Mesodermal cell (in vitro differentiated cells): ENCODE measurements at regions not wholly inside any gene's neighbourhood (a gene's known extent, or its start where the extent isn't known, plus 50 kb on each side); places are given as distances from the start of the nearest gene placed in this dataset.

ENCODE experiments used
- H3K27ac ChIP-seq: 2 replicates; pipeline ENCODE4 v1.7.0; 2013; ENCODE audit warnings: mild to moderate bottlenecking, low read depth, low read length, moderate library complexity; ENCODE audit not compliant: severe bottlenecking
- H3K36me3 ChIP-seq: 2 replicates; pipeline ENCODE4 v1.7.1; 2013; ENCODE audit warnings: mild to moderate bottlenecking, low read length, moderate library complexity; ENCODE audit not compliant: control insufficient read depth, insufficient read depth
- H3K4me1 ChIP-seq: one replicate; pipeline ENCODE4 v1.7.1; 2013; ENCODE audit warnings: mild to moderate bottlenecking, low read length; ENCODE audit not compliant: insufficient read depth, control insufficient read depth, poor library complexity, severe bottlenecking
- H3K4me3 ChIP-seq: 2 replicates; pipeline ENCODE4 v1.7.0; 2013; ENCODE audit warnings: low read length, control low read depth, mild to moderate bottlenecking; ENCODE audit not compliant: insufficient read depth, poor library complexity, severe bottlenecking; ENCODE audit errors: extremely low read depth
- H3K9me3 ChIP-seq: 2 replicates; pipeline ENCODE4 v1.7.1; 2013; ENCODE audit warnings: mild to moderate bottlenecking, low read length, moderate library complexity; ENCODE audit not compliant: control insufficient read depth
- WGBS, 2 experiments: methylation state at CpG; one replicate each; pipeline ENCODE4 v1.1.5; 2013; ENCODE audit warnings: missing lambda C conversion rate in 2 of 2; ENCODE audit not compliant: insufficient coverage in 2 of 2; 5-methylcytosine and 5-hydroxymethylcytosine counted together

DNA sequence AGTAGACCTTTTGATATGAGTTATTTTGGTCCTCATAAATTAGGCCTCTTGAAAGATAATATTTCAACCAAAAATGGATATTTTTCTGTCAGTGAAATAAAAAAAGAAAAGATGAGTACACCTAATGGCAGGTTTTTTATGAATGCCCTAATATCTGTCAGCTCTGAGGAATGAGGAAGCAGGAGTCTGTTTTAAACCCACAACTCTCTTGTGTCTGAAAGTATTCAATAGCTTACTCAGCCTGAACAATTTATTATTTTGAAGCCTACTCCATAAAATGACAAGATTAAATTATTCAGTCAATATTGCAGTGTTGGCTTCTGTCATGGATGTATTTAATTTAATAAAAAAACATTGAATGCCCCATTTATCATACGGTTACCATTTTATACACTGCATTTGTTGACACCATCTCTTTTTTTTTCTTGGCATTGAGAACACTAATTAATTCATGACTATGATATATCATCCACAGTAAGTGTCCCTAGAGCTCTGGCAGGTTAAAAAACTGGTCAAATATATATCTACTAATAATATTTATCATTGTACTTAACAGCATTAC is 548.2 kb downstream of the CBLN2 start:
- Histone ChIP-seq H3K9me3 (peaks cover 6% of the 10 kb centered on the region), H3K27ac (no peak overlapping the region), H3K4me3 (no peak overlapping the region), H3K36me3 (no peaks in the 10 kb centered on the region), H3K4me1 (no peaks in the 10 kb centered on the region)
- 89% methylated on average over 1 of the region's 1 CpG; no CpG with 5 or more reads in 1 of the 2 experiments for WGBS, 2 experiments

DNA sequence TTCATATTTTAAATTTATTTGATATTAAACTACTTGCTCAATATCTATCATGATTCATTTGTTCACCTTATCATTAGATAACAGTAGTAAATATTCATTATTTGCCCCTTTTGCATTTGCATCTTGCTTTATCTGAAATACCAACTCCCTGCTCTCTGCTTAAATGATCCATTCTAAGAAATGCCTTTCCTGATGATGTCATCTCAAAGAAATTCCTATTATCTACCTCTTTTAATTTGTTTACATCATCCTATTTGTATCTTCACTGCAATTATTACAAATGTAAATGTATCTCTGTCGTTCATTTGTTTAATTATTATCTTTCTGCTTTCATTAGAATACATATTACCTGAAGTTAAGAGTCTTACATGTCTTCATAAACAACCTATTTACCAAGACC is 549.9 kb downstream of the CBLN2 start:
- WGBS, 2 experiments = no CpG with 5 or more reads among the region's 1 CpG
- H3K4me1 ChIP-seq = no peaks in the 10 kb centered on the region
- no peak overlapping the region for H3K4me3 ChIP-seq

DNA sequence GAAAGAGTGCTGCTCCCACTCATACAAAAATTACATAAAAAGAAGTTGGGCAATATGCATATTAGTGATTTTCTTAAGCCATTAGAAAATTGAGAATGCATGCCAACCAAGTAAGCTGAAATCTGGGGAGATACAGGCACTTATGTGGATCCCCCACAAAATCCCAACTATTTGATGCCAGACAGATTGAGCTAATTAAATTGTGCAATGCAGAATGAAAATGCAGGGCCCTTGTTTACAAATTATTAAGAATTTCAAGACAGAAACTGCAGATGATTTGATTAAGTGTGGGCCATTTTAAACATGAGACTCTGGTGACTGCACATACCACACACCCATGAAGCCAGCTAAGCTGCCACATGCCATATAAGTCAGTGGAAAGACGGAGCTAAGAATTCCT is 554.5 kb downstream of the CBLN2 start:
- Histone ChIP-seq H3K4me3 (no peak overlapping the region), H3K9me3 (peaks cover 18% of the 10 kb centered on the region)
- WGBS, 2 experiments = 40% methylated on average over 1 of the region's 1 CpG; no CpG with 5 or more reads in 1 of the 2 experiments

More for the DNA sequence above, 549.9 kb downstream of the CBLN2 start:
- Histone ChIP-seq H3K27ac (no peak overlapping the region), H3K36me3 (no peaks in the 10 kb centered on the region), H3K9me3 (peaks cover 6% of the 10 kb centered on the region)

DNA sequence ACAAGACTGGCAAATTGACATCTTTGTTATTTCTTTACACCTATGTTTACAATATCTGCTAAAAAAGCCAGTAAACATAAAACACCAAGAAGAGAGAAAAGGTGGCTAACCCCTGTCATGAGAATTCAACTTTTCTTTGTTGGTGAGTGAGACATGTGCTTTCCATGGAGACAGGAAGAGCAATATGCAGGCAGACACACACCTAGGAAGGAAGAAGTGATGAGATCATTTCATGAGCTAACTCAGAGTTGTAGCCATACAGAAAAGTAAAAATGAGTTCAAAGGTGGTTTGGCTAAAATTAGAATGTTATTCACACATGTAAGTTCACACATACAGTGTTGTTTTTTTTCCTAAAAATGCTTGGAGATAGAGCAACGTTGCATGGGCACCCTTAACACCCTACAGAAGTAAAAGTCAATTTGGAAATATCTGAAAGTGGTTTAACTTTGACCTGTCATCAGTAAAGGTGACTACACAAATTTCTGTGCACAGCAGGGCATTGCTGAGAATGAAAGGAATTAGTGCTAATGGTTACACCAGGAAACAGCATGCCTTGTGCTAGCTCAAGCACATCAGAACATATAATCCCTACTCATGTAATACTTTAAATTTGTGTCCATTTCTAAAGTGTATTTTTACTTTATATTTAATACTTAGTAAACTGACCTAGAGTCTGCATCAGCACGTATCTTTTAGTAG is 557.6 kb downstream of the CBLN2 start:
- Histone ChIP-seq H3K9me3 (peaks cover 19% of the 10 kb centered on the region), H3K27ac (no peak overlapping the region), H3K4me1 (no peaks in the 10 kb centered on the region), H3K36me3 (no peaks in the 10 kb centered on the region), H3K4me3 (no peak overlapping the region)
- no CpG with 5 or more reads among the region's 2 CpGs for WGBS, 2 experiments

More for the DNA sequence above, 554.5 kb downstream of the CBLN2 start:
- no peaks in the 10 kb centered on the region for H3K4me1 ChIP-seq
- no peak overlapping the region for H3K27ac ChIP-seq
- no peaks in the 10 kb centered on the region for H3K36me3 ChIP-seq

DNA sequence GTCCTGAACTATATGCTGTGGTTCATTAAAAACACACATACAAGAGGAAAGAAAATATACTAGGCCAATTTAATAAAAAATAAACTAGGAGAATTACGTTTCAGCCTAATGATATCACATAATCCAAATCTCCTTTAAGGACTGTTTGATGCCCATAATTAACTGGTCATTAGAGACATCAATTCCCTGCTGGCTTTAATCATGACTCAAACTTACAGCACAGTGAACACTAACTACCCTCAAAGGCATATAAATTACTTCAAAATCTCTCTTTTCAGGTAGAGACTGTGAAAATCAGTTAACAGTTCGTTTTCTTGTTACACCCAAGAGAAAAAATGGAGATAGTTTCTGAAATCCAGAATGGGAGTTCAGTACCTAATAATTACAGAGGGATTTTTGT is 567.4 kb downstream of the CBLN2 start:
- Histone ChIP-seq H3K27ac (no peak overlapping the region), H3K9me3 (peaks cover 5% of the 10 kb centered on the region), H3K36me3 (no peaks in the 10 kb centered on the region), H3K4me3 (no peak overlapping the region), H3K4me1 (no peaks in the 10 kb centered on the region)
- no CpG with 5 or more reads among the region's 2 CpGs for WGBS, 2 experiments

DNA sequence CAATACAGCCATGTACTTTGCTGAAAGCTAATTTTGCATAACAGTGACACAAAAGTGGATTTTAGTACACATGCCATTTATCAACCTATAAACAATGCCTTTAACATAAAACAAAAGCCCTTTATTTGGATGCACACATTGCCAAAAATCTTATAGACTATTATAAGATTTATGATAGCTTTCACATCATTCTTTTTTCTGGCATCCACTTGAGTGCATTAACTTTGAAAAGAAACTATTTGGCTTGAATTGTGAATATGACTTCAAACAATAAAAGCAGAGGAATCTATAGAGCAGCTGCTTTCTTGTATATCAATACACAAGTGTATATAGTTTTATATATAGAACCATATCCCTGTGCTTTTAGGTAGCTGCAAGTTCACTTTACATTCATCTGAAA is 577.4 kb downstream of the CBLN2 start:
- Histone ChIP-seq H3K4me1 (no peaks in the 10 kb centered on the region), H3K36me3 (no peaks in the 10 kb centered on the region), H3K4me3 (no peak overlapping the region), H3K27ac (no peak overlapping the region), H3K9me3 (peaks cover 26% of the 10 kb centered on the region)

DNA sequence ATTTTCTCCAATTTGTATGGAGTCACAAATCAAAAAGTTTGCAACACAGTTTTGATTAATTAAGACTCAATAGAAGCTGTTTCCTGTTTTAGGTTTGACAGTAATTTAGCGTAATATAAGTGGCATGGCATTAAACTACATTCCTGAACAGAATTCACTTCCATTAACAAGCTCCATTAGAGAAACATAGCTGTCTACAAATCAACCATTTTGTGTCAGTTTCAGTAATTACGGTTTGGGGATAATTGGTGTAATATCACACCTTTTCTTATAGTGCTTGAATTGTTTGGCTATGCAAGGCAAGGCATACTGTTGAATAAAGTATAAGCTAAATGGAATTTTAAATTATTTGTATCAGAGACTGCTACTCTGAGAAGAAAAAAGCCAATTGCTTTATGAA is 585.5 kb downstream of the CBLN2 start:
- Histone ChIP-seq H3K9me3 (peaks cover 20% of the 10 kb centered on the region), H3K27ac (no peak overlapping the region), H3K4me3 (no peak overlapping the region), H3K4me1 (no peaks in the 10 kb centered on the region), H3K36me3 (no peaks in the 10 kb centered on the region)
- 40% methylated on average over 1 of the region's 2 CpGs; no CpG with 5 or more reads in 1 of the 2 experiments for WGBS, 2 experiments

DNA sequence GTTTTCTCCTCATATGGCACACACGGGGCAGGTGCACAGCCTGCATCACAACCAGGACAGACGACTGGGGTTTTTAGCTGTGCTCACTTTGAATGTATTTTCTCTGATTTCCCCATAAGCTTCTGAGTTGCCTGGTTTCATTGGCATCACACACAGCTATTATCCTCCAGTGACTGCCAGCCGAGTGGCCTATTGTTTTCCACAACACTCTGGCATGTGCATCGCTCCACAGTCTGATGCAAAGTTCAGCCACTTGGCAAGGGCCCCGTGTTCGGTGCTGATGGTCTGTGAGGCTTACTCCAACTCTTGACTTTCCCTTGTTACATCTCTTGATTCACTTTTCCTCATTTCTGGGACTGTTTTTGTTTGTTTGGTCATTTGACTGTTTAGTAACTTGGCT is 593.1 kb downstream of the CBLN2 start:
- H3K4me3 ChIP-seq = no peak overlapping the region
- no peaks in the 10 kb centered on the region for H3K36me3 ChIP-seq
- 75% methylated on average over 6 of the region's 6 CpGs for WGBS, 2 experiments
- no peaks in the 10 kb centered on the region for H3K4me1 ChIP-seq
- H3K27ac ChIP-seq = no peak overlapping the region
- H3K9me3 ChIP-seq = peaks cover 17% of the 10 kb centered on the region

DNA sequence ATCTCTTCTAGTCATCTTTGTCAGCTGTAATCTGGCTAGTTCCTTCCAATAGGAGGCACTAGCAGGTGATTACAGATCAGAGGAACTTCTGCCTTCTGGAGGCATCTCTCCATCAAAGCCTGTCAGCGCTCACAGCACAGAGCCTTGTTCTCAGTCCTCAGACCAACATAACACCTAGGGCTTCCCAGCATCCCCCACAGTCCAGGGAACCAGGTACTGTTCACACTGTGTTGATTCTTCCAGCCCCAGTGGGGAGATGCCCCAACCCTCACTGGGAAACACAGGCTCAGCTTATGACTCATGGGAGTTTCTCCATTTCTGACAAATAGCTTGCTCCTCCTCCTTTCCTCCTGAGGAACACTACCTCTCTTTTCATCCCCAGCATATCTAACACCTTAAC is 601.7 kb downstream of the CBLN2 start:
- no peaks in the 10 kb centered on the region for H3K36me3 ChIP-seq
- H3K9me3 ChIP-seq = peaks cover 6% of the 10 kb centered on the region
- WGBS, 2 experiments = 71% methylated on average over 1 of the region's 1 CpG

DNA sequence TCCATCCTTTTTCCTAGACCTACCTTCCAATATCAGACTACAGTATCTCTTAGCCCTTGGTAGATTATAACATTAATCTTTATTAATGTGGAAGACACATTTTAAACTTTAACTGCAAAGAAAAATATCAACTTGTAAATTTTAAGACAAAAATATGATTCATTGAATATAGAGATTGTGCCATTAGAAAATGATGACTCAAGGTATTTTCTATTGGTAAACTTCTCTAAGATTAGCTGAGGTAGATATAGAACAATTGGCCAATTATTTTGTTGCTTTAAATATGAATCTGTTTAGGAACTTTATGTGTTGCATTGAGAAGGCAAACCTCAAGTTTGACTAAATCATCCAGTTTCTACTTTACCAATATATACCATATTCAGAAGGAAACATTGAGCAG is 604.7 kb downstream of the CBLN2 start:
- Histone ChIP-seq H3K4me1 (no peaks in the 10 kb centered on the region), H3K36me3 (no peaks in the 10 kb centered on the region), H3K27ac (no peak overlapping the region), H3K4me3 (no peak overlapping the region), H3K9me3 (peaks cover 6% of the 10 kb centered on the region)

More for the DNA sequence above, 601.7 kb downstream of the CBLN2 start:
- no peaks in the 10 kb centered on the region for H3K4me1 ChIP-seq
- H3K27ac ChIP-seq = no peak overlapping the region
- no peak overlapping the region for H3K4me3 ChIP-seq

DNA sequence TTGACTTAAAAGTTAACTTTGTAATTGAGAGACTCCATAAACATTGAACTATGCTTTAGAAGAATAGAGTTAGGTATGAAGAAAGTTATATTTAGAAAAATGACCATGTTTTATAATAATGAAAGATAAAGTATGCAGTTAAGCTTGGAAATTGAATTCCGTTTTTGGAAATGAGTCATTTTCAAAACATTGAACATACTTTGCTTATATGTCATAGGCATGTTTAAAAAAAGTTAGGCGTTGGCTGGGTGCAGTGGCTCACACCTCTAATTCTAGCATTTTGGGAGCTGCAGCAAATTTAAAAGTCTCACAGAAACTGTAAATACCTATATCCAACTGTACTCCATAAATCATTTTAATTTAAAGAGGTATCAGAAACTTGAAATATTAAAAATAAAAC is 607.4 kb downstream of the CBLN2 start:
- Histone ChIP-seq H3K36me3 (no peaks in the 10 kb centered on the region), H3K4me3 (no peak overlapping the region), H3K27ac (no peak overlapping the region), H3K4me1 (no peaks in the 10 kb centered on the region), H3K9me3 (peaks cover 13% of the 10 kb centered on the region)
- WGBS, 2 experiments = no CpG with 5 or more reads among the region's 2 CpGs
